Cardiac muscle cell (in vitro differentiated cells and primary cell): ENCODE measurements at regions not wholly inside any gene's neighbourhood (a gene's known extent, or its start where the extent isn't known, plus 50 kb on each side); places are given as distances from the start of the nearest gene placed in this dataset.

Experiments
- DNase-seq, 2 donors: peaks; one replicate each; pipeline versions ENCODE4 v3.0.0 to v3.0.0-alpha.2; 2010 to 2017; ENCODE audit warnings: low read depth in 1 of 2, low spot score in 1 of 2
- H3K27ac ChIP-seq: fragments of 200-600 bp; sonication (generic); 2 replicates; pipeline ENCODE4 v1.5.1; 2016
- H3K27me3 ChIP-seq: fragments of 200-600 bp; sonication (generic); 2 replicates; pipeline ENCODE4 v1.6.0; 2016; ENCODE audit warnings: control low read depth
- H3K36me3 ChIP-seq: fragments of 200-600 bp; sonication (generic); 2 replicates; pipeline ENCODE4 v1.5.1; 2016; ENCODE audit warnings: control low read depth
- H3K4me1 ChIP-seq: fragments of 200-600 bp; sonication (generic); 2 replicates; pipeline ENCODE4 v1.8.1; 2017; ENCODE audit warnings: low read depth, mild to moderate bottlenecking, mixed run types
- H3K4me3 ChIP-seq: fragments of 200-600 bp; sonication (generic); 2 replicates; pipeline ENCODE4 v1.5.1; 2016; ENCODE audit warnings: mild to moderate bottlenecking
- H3K9me3 ChIP-seq: fragments of 200-600 bp; sonication (generic); 2 replicates; pipeline ENCODE4 v1.5.1; 2017; ENCODE audit warnings: low read depth, mild to moderate bottlenecking, control low read depth
- TF ChIP-seq, protein P1 (sequence below): IDR thresholded peaks from 2 replicates; pipeline ENCODE4 v1.5.1; 2012; ENCODE audit warnings: low read depth, mild to moderate bottlenecking, low read length

DNA sequence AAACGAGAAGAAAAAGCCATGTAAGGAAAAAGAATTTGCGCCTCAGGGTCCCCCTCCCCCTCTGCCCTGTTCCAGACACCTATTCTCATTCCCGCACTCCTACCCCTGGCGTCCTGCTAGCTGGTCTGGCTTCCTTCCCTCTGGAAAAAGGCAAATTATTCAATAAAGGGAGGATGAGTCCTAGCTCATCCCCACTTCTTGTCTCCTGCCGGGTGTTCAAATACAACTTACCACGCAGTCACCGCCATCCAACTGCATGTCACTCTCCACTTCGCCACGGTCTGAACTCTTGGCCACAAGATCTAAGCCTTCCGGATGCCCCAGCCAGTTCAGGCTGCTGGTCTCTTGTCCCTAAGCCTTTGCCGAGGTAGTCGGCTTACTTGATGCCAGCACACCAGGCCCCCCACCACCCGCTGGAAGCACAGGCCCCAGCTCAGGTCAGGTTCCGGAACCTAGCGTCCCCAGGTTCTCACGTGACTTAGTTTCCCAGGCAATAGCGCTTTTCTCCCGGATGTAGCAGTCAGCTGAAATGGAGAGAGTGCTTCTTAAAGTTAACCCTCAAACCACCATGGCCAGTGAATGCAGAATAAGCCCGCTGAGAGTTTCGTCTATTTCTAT is 209.6 kb upstream of the SPIN4 start:
- Histone ChIP-seq H3K9me3 (no peaks in the 10 kb centered on the region), H3K36me3 (no peaks in the 10 kb centered on the region), H3K27ac (peak overlapping the region; percentile 99), H3K27me3 (no peaks in the 10 kb centered on the region), H3K4me3 (peak overlapping the region; percentile 44), H3K4me1 (no peaks in the 10 kb centered on the region)
- TF ChIP-seq, protein P1, sequence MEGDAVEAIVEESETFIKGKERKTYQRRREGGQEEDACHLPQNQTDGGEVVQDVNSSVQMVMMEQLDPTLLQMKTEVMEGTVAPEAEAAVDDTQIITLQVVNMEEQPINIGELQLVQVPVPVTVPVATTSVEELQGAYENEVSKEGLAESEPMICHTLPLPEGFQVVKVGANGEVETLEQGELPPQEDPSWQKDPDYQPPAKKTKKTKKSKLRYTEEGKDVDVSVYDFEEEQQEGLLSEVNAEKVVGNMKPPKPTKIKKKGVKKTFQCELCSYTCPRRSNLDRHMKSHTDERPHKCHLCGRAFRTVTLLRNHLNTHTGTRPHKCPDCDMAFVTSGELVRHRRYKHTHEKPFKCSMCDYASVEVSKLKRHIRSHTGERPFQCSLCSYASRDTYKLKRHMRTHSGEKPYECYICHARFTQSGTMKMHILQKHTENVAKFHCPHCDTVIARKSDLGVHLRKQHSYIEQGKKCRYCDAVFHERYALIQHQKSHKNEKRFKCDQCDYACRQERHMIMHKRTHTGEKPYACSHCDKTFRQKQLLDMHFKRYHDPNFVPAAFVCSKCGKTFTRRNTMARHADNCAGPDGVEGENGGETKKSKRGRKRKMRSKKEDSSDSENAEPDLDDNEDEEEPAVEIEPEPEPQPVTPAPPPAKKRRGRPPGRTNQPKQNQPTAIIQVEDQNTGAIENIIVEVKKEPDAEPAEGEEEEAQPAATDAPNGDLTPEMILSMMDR, result no peak
- peak; percentile 78 to 80 for DNase-seq

DNA sequence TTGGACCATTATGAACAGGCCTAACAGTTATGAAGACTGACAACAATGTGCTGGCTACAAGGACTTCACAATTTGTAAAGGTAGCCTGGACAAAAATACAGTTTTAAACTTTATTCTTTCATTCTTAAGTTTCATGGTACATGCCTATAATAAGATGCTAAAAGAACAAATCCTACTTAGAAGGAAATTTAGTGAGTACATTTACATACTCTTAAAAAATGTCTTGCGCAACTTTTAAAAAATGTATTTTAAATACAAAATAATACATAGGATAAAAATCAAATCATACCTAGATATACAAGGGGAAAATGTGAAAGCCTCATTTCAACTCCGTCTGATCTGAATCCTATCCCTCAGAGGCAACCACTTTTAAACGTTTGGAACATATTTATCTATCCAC is 200.7 kb upstream of the SPIN4 start:
- Histone ChIP-seq H3K27ac (no peak overlapping the region), H3K36me3 (no peaks in the 10 kb centered on the region), H3K27me3 (no peaks in the 10 kb centered on the region), H3K9me3 (no peaks in the 10 kb centered on the region), H3K4me3 (no peak overlapping the region), H3K4me1 (no peaks in the 10 kb centered on the region)
- DNase-seq, result no peak
- TF ChIP-seq, protein P1, result no peak

DNA sequence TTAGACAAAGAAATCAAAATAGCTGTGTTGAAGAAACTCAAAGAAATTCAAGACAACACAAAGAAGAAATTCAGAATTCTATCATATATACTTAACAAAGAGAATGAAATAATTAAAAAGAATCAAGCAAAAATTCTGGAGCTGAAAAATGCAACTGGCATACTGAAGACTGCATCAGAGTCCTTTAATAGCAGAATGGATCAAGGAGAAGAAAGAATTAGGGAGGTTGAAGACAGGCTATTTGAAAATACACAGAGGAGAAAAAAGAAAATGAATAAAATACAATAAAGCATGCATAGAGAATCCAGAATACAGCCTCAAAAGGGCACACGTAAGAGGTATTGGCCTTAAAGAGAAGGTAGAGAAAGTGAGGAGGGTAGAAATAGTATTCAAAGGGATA is 179.5 kb upstream of the SPIN4 start:
- DNase-seq, result no peak
- H3K9me3 ChIP-seq, result peaks cover 2% of the 10 kb centered on the region
- no peak overlapping the region for H3K27ac ChIP-seq
- TF ChIP-seq, protein P1, result no peak
- no peaks in the 10 kb centered on the region for H3K27me3 ChIP-seq
- H3K4me3 ChIP-seq, result no peak overlapping the region
- H3K36me3 ChIP-seq, result no peaks in the 10 kb centered on the region
- H3K4me1 ChIP-seq, result no peaks in the 10 kb centered on the region

DNA sequence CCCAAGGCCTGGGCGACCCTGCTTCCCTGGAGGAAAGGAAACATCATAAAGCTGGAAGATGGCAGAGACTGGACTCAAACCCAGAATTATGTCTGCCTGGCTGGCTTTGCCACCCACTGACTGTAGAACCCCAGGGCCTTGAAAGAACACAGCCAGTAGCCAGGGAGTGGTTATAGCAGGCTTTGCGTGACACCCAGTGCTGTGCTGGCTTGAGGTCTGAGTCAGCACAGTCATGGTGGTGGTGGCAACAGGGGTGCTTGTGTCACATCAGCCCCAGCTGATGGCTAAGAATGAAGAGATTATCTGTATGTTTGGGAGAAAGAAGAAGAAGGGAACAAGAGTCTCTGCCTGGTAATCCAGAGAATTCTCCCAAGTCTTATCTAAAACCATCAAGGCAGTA is 178.8 kb upstream of the SPIN4 start:
- Histone ChIP-seq H3K27ac (no peak overlapping the region), H3K4me3 (no peak overlapping the region), H3K36me3 (no peaks in the 10 kb centered on the region), H3K27me3 (no peaks in the 10 kb centered on the region), H3K9me3 (peaks cover 2% of the 10 kb centered on the region), H3K4me1 (no peaks in the 10 kb centered on the region)
- TF ChIP-seq, protein P1, result no peak
- DNase-seq, result no peak

DNA sequence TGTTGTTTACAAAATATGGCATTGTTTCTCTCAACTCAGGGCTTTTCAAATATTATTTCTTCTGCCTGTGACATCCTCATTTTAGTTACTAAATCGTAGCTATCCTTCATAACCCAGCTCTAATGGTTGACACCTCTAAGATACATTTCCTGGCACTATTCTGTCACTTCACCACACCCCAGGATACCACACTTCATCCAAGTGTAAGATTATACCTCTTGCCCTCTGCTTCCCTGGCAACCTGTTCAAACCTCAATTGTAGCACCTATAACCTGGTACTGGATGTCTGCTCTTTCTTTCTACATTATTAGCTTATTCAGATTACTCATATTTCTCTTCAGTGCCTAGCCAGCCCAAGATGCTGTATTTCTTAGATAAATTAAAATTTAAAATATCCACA is 175.7 kb upstream of the SPIN4 start:
- no peak for DNase-seq
- no peaks in the 10 kb centered on the region for H3K4me1 ChIP-seq

More for the DNA sequence above, 175.7 kb upstream of the SPIN4 start:
- H3K27me3 ChIP-seq, result no peaks in the 10 kb centered on the region
- no peaks in the 10 kb centered on the region for H3K36me3 ChIP-seq
- TF ChIP-seq, protein P1, result no peak
- no peak overlapping the region for H3K4me3 ChIP-seq
- H3K27ac ChIP-seq, result no peak overlapping the region
- peaks cover 2% of the 10 kb centered on the region for H3K9me3 ChIP-seq
